ENCODE measurements at regions not wholly inside any gene's neighbourhood (a gene's known extent, or its start where the extent isn't known, plus 50 kb on each side); places are given as distances from the start of the nearest gene placed in this dataset.

DNA sequence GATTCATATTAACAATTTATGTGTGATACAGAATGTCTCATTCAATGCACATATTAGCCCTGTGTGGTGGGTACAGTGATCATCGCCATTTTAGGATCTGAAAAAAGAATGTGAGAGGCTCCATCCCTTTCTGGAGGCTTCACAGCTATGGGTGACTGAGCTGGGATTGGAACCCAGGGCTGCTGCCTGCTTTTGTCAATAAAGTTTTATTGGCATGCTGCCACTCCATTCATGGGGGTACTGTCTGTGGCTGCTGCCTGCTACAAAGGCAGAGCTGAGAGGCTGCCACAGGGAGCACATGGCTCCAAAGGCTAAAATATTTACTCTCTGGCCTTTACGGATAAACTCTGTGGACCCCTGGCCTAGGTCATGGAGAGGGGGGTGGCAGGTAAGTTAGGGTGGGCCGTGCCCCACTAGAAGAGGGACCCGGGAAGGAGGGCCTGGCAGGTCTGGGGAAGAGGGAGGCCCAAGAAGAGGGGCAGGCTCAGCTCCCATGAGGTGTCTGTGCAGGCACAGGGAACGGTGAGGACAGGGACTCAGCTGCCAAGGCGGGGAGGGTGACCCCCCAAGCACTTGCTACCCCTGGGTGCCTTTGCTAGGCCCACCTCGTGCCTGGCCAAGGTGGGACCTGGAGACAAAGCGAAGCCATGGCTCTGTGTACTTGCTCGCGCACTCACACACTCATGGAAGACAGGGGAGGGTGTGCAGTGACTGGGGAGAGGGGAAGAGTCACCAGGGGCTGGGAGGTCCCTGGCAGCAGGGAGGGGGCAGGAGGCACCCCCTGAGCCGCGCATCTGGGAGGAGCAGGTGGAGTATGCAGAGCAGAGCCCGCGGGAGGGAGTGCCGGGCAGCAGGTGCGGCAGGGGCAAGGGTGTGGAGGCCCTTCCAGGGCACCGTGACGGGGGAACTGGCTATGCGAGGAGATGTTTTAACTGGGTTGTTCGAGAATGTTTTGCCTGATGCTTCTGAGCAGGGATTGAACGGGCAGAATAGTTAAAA lies 335.3 kb downstream of the CTTN start:
- no peak for DNase-seq

DNA sequence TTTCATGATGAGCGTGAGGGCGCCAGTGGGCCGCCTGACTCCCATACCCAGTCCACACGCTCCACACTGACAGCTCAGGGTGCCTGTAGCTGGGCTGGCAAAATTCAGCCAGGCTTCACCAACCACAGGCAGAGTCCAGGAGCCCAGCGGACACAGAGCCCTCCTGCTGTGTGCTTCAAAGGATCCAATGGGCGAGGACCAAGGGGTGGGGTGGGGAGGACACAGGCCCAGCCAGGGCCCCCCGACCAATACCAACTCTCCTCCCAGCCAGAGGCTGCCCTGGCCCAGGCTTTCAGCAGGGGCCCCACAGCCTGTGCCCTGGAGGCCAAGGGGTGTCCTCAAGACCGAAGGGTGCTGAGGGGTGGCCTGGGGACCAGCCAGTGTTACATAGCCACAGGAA lies 336.1 kb downstream of the CTTN start:
- no peak for DNase-seq

DNA sequence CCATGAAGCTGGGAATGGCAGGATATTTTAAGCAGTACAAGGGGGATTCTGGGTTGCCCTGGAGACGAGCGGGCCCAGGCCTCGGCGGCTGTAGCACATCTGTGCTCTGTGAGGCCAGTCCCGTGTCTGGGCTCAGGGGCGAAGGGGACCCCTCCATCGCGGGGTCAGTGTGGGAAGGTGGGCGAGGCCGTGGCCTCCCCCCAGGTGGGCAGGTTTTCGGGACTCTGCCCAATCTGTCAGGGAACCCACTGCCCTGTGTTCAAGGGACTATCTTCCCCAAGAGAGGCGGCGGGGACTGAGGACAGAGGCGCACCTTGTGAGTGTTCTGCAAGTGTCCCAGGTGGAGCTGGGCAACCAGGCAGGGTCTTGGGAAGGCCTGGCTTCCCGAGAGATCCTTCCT lies 336.6 kb downstream of the CTTN start:
- no peak for DNase-seq

DNA sequence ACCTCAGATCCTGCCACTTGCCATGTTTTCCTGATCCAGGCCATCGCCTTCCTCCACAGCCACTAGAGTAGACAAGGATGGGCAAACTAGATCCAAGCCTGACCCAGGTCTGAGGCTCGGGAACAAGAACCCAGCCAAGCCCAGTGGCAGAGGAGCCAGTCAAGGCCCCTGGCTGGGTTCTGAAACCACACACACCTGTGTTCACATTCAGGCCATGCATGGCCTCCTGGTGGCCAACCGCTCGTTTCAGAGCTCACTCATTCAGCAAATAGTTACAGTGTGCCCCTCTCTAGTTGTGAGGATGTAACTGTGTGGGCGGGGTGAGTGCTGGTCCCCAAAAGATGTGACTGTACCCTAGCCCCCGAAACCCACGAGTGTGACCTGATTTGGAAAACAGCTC lies 337.6 kb downstream of the CTTN start:
- no peak for DNase-seq

DNA sequence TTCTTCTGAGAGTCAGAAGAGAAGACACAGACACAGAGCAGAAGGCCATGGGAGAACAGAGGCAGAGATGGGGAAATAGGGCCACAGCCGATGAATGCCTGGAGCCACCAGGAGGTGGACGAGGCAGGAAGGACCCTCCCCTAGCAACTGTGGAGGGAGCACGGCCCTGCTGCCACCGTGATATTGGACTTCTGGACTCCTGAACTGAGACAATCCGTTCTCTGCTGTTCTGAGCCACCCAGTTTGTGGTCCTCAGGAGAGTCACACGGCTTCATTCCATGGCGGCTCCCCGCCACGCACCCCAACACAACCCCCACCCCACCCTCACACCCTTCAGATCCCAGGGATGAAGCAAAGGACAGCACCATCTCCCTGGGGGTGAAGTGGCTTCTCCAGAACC lies 338.1 kb downstream of the CTTN start:
- no peak for DNase-seq

DNA sequence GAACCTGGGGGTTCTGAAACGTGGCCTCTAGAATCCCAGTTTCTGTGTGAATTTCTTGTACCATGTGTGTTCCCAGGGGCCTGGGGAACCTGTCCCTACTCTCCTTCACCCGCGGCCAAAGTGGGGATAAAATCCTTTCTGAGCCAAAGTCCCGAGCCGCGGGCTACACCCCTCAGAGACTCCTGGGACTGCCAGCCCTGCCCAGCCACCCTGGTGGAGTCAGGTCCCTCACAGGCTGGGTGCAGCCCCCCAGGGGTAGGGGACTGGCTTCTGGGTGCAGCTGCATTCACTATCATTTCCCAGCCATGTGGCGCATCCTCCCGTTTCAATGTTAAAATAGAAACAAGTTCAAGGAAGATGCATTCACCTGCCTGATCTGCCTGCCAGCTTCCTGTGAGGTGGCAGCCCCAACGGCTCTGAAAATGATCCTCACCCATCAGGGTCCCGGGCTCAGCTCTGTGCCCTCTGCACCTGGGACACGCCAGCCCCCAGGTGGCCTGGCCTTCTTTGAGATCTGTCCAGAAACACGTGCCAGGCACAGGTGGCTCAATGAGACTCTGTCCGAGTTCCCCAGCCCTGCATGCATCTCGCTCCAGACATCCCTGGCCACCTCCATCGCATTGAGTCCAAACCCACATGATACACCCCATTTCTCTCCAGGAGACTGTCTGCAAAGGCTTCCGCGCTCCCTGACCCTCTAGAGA lies 338.8 kb downstream of the CTTN start:
- DNase-seq: no peak

DNA sequence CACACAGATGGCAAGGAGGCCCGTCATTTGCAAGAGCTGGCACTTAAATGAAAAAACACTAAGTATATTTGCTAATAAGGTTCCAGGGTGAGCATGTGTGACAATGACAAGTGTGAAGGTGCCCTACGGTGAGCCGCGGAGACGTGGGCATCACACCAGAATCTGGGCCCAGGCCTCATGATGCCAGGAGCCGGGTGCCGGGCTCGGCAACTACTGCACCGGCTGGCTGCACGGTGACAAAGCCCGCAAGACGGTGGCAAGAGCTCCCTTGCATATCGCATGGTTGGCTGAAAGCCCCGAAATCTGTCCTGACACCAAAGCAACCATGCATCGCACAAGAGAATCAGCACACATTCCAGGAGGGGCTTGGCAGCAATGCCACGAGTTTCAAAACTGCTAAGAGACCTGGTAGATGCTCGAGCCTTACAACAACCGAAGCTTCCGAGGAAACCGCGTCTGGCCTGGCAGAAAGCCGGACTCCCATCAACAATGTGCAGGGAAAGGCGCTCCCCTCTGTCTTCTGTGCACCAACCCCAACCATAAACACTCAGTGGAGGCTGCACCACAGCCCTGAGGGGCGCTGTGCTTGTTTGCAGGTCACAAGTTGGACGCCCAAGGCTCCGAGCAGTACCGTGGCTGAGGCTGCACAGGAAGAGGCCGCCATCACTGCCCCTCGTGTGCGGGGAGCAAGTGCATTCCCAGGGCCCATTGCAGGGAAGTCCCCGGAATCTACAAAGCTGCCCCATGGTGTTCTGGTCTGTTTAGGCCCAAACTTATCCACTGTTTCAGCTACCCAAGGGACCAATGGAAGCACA lies 339.7 kb downstream of the CTTN start:
- no peak for DNase-seq

DNA sequence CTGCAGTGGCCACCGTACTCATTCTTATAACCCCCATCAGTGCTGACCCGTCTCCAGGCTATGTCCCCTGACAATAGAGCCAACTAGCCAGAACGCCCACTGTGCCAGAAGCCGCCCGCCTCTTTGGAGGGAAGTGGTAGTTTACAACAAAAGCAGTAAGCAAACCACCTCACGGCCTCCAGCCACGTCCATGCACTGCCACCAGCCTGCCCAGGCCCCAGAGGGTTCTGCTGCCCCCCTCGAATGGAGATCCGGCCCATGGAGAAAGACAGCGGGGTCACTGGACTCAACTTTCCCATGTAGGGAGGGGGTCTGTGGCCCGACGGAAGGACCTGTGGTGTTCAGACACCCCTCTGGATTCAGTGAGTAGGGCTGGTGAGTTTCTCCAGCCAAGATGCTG lies 340.3 kb downstream of the CTTN start:
- no peak for DNase-seq

DNA sequence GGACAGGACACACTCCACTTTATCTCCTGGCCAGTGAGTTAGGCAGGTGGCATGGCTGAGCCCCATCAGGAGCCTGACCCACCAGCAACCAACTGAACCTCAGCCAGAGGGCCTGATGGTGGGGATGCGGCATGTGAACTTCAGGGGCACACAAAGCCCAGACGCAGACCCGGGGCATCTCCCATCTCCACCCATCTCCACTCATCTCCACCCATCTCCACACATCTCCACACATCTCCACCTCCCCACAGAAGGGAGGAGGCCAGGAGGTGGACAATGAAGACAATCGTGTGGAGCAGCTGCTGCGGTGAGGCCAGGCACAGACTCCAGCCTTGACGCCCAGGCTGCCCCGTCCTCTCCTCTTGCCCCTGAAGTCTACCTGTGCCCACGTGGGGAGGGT lies 340.8 kb downstream of the CTTN start:
- no peak for DNase-seq

DNA sequence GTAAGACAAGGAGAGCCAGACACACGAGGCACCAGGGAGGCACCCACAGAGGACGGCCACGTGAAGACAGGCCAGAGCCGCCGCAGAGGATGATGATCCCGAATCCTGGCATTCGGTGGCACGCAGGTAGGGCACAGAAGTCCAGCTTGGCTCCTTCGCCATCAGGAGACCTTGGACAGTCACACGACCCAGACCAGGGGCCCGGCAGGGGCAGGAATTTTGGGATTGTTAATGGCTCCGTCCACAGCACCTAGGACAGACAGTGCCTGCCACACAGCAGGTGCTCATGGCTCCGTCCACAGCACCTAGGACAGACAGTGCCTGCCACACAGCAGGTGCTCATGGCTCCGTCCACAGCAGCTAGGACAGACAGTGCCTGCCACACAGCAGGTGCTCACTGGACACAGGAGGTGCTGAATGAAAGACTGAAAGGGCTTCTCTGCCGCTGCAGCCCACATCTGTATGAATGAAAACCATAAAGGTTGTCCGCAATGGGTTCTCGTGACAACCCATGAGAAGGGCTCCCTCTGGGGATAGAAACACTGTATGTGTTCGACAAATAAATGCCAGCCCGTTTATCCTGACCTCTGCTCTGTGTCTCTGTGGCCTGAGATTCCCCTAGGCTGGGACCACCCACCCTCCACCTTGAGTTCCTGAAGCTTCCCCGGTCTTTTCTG lies 341.6 kb downstream of the CTTN start:
- DNase-seq: no peak

DNA sequence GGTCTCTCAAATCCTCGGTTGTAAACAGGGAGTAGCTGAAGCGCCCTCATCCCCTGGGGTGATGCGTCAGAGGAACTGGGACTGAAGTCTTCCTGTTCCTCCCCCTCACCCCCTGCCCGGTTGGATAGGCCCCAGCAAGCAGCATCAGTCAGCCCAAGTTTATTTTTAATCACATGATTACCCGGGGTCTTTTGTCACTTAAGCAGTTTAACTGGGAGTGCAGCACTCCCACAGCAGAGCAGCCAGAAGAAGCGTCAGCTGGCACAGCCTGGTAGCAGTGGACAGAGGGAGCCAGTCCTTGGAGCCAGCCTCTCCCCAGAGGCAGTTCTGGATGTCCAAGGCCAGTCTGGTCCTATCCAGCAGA lies 342.1 kb downstream of the CTTN start:
- DNase-seq: no peak

DNA sequence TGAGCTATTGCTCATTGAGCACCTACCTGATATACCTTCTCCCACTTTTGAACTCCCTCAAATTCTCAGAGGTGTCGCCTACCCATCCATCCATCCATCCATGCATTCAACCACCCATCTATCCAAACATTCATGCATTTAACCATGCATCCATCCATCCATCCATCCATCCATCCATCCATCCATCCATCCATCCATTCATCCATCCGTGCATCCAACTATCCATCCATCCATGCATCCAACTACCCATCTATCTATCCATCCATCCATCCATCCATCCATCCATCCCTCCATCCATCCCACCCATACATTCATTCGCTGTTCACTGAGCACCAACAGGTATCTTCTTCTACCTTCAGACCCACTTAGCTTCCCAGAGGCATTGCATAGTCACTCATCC lies 342.8 kb downstream of the CTTN start:
- no peak for DNase-seq

DNA sequence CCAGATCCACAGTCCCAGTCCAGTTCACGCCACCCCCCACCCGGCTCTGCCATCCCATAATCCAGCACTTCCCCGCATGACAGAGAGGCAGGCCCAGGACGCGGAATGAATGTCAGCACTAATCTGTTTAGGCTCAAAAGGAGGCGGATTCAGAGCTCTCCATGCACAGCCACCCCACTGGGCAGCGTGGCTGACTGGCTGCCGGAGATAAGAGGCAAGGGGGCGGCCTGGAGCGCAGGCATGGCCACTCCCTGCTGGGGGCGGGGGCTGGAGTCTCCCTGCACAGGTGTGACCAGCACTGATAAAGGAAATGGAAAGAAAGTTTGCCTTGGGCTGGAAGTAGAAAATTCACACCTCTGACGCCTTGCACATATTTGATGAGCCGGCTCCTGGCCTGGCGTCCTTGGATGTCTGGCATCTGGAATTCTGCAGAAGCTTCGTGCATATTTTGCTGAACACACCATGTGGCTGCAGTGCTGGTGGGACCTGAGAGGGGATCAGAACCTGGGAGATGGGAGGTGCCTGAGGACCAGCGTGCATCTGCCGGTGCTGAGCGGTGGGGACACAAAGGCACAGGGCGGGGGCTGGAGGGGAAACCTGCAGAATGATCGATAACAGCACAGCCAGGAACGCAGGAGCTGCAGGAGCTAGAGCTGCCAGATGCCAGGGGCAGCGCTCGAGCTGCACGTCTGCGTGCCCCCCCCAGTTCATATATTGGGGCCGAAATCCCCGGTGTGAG lies 344.4 kb downstream of the CTTN start:
- no peak for DNase-seq

DNA sequence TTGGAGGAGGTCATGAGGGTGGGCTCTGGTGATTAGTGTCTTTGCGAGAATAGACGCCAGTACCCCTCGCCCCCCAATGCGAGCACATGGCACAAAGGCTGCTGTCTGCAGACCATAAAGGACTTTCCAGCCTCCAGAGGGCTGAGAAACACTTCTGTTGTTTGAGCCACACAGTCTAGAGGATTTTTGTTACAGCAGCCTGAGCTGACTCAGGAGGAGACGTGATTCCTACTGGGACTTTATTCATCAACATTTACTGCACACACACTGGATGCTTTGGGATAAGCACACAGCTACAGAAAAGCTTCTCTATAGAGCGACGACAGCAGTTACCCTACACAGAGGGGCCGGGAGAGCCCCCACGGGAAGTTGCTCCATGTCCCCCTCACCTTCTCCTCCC lies 345.0 kb downstream of the CTTN start:
- no peak for DNase-seq

DNA sequence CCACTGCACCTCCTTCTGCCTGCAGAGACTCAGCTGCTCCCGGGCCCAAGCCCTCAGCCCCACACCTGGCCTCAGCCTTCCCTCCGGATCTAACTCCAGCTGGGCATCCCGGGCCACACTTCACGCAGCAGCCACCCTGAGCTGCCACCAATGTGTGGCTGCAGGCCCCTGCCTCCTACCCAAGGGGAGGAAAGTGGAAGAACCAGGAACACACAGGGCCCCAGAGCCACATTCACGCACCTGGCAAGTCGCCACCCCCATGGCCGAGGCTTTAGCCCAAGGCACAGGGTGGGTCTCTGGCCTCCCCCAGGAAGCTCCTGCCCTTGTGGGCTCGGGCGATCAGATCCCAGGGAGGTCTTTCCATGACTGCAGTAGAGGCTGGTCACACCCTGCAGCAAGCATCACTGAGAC lies 345.6 kb downstream of the CTTN start:
- DNase-seq: no peak

DNA sequence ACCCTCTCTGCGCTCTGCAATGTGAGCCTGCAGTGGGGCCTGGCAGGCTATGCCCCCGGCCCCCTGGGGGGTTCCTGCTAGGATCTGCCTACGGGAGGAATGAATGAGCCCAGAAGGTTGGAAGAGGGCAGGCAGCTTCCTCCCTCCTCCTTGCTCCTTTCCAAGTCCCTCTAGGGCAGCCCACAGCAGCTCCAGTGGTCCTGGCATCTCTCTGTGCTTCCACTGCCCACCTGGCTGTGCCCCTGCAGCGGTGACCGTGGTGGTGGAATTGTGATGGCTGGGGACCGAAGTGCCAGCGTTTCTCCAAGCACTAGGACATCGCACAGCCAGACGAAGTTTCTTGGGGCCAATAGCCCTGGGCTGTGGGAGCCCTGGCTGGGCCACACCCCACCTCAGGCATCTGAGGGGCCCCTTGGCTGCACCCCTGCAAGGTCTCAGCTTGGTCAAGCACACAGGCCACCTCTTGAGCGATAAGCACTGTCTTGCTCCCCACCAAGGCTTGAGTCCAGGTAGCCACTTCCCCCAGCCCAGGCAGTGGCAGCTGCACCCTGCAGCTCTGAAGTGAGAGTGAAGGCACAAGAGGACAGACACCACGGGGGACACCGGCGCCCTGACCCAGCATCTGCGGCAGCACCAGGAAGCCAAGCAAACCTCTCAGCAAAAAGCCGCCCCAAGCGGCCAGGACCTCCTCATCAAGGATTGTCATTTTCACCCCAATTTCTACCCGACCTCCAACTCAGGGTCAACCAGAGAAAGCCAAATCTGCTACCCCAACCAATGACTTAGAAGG lies 346.3 kb downstream of the CTTN start:
- DNase-seq: no peak

DNA sequence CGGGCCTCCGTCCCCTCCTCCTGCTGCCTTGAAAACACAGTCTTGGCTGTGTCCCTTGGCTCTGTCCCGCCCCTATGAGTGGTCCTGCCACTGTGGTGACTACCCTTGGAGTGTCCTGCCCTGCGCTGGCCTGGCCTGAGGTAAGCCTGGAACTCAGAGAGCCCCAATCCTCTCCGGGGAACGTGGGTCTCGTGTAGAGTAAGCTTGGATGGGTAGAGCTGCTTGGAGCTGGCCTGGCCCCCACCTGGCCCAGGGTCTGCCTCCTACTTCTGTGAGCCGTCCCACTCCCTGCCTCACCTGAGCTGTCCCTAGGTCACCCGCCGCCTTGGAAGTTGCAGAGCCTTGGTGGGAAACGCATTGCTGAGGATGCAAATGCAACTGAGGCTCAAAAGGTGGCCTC lies 347.1 kb downstream of the CTTN start:
- no peak for DNase-seq

DNA sequence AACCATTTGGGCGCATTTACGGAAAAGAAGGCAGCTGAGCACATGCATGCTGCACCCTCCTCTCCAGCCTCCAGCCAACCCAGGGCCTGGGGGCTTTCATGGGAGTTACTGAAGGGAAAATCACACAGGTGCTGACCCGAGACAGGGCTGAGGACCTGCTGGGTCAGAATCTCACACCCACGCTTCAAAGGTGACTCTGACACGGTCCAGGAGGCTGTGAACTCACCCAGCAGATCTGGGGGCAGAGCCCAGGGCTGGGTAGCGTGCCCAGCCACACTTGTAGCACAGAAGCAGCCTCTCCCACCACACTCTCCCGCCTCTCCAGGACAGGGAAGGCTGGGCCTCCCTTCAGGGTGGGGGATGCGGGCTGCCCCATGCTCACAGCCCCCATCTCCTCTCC lies 347.6 kb downstream of the CTTN start:
- DNase-seq: no peak

DNA sequence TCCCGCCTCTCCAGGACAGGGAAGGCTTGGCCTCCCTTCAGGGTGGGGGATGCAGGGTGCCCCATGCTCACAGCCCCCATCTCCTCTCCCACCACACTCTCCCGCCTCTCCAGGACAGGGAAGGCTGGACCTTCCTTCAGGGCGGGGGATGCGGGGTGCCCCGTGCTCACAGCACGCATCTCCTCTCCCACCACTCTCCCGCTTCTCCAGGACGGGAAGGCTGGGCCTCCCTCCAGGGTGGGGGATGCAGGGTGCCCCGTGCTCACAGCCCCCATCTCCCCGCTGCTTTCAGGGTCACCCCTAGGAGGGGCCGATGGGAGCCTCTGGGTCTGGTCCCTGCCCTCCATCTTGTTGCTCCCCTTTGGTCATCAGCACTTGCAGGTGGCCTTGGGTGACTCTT lies 348.0 kb downstream of the CTTN start:
- DNase-seq: no peak

DNA sequence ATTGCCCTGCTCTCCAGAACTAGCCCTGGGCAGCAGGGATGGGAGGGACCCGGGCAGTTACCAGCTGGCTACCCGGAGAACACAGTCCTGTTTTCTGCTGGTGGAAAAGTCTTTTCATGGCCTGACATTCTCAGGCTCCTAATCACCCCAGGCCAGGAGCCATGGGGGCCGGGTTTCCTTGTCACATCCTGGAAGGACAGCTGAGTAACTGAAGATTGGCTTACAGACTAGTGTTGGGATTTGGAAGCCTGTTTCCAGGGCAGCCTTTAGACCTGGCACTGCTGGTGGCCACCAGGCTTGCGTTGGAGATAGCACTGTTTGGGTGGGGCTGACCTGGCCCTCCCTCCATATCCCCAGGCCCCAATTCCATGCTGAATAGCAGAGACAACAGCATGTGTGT lies 349.0 kb downstream of the CTTN start:
- no peak for DNase-seq

DNA sequence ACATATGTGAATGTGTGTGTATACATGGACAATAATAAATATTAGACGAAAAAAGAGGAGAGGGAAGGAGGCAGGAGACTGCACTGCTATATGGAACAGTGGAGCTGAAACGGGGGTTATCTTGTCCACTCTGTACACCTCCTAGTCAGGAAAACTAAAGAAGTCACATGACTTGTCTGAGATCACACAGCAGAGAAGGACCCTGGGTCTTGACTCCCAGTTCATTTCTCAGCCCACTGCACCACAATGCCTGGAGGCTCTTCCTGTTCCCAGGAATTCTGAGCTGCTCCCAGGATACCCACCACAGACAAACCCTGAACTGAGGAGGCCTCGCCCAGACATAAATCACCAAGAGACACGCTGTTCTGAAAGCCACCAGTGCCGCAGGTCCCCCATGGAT lies 349.6 kb downstream of the CTTN start:
- no peak for DNase-seq

Data from inflammatory macrophage treated with lipopolysaccharide for 4 hours (primary cell).